Stomach (tissue), 4 donors: ENCODE measurements at regions not wholly inside any gene's neighbourhood (a gene's known extent, or its start where the extent isn't known, plus 50 kb on each side); places are given as distances from the start of the nearest gene placed in this dataset.

Source experiments
- CTCF ChIP-seq, 7 experiments: fragments of 450-650 bp in 4 of 7; fragments of 200-600 bp in 3 of 7; sonication (generic) in 3 of 7; IDR thresholded peaks; one replicate each; pipeline ENCODE4 v1.5.1; 2016 to 2019; ENCODE audit warnings: antibody characterized with exemption in 7 of 7, control low read depth in 2 of 7, mild to moderate bottlenecking in 1 of 7
- EP300 ChIP-seq: sonication (generic); formaldehyde crosslinking; IDR thresholded peaks from one replicate; pipeline ENCODE4 v1.6.1; 2017; ENCODE audit warnings: antibody characterized with exemption
- POLR2A ChIP-seq, 4 donors: fragments of 450-650 bp; IDR thresholded peaks; one replicate each; pipeline ENCODE4 v1.6.1; 2016; ENCODE audit warnings: antibody characterized with exemption in 4 of 4, control low read depth in 2 of 4, mild to moderate bottlenecking in 1 of 4, moderate library complexity in 1 of 4
- POLR2AphosphoS5 ChIP-seq, 3 donors: sonication (generic); formaldehyde crosslinking; IDR thresholded peaks; one replicate each; pipeline ENCODE4 v1.6.1; 2016; ENCODE audit warnings: antibody characterized with exemption in 3 of 3

DNA sequence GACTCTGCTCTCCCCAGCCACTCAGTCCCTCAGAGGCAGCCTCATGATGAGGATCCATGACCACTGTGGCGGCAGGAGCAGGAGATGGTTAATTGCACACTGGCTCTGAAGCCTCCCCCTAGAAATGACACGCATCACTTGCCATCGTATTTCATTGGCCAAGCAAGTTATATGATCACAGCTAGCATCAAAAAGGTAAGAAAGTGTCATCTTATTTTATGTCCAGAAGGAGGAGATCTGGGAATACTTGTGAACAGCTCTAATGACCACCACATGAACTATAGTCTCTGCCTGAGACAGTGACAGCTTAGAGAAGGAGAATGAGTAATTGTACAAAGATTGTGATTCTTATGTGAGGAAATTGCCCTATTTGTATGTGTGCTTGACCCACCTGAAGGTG, 363.4 kb downstream of the NUAK1 start:
- TF ChIP-seq POLR2A (IDR thresholded peaks at IDR 0.05) (no peak), CTCF (IDR thresholded peaks at IDR 0.05) (no peak), EP300 (no peak), POLR2AphosphoS5 (IDR thresholded peaks at IDR 0.05) (no peak)
